IMR-90 (cell line): ENCODE measurements at regions not wholly inside any gene's neighbourhood (a gene's known extent, or its start where the extent isn't known, plus 50 kb on each side); places are given as distances from the start of the nearest gene placed in this dataset.

Source experiments
- ATAC-seq: fragments of 200-7000 bp; cut with Tn5 transposase; 2 replicates; pipeline ENCODE4 v1.9.1; 2020; ENCODE audit warnings: low read depth, mild to moderate bottlenecking, moderate library complexity
- BruUV-seq: library from RNA; stranded (reverse); fragments of 400-500 nt; replicated peaks from 2 replicates; lab custom pipeline; 2021; lab: Mats Ljungman, UMichigan
- CTCF ChIA-PET: fragments of 300-600 bp; formaldehyde crosslinking; extraction: SDS; loops from one replicate; lab custom pipeline; 2021; ENCODE audit warnings: antibody characterized with exemption; lab: Yijun Ruan, JAX
- POLR2A ChIA-PET: fragments of 300-600 bp; sonication (Branson Sonifier 250); formaldehyde crosslinking; loops from one replicate; lab custom pipeline; 2022; ENCODE audit warnings: antibody characterized with exemption; ENCODE audit not compliant: unreplicated experiment; lab: Charles Lee
- DNase-seq: peaks from one replicate; pipeline ENCODE4 v3.0.0; 2013
- H2AFZ ChIP-seq: replicated peaks from 2 replicates; pipeline ENCODE3; 2013; ENCODE audit warnings: low read length, mild to moderate bottlenecking; ENCODE audit not compliant: poor library complexity
- H2AK5ac ChIP-seq: 2 replicates; pipeline ENCODE4 v1.6.1; 2013; ENCODE audit warnings: low read depth, low read length, inconsistent platforms
- H2AK9ac ChIP-seq: replicated peaks from 2 replicates; pipeline ENCODE3; 2013; ENCODE audit warnings: mild to moderate bottlenecking, low read depth, low read length, moderate library complexity; ENCODE audit not compliant: poor library complexity
- H2BK120ac ChIP-seq: 2 replicates; pipeline ENCODE4 v1.6.1; 2013; ENCODE audit warnings: low read depth, low read length, inconsistent platforms
- H2BK15ac ChIP-seq: 3 replicates; pipeline ENCODE4 v1.6.1; 2013; ENCODE audit warnings: low read depth, low read length, inconsistent platforms
- H2BK20ac ChIP-seq: 2 replicates; pipeline ENCODE4 v1.6.1; 2013; ENCODE audit warnings: low read depth, mild to moderate bottlenecking, inconsistent platforms, low read length, moderate library complexity
- H2BK5ac ChIP-seq: 2 replicates; pipeline ENCODE4 v1.6.1; 2013; ENCODE audit warnings: mild to moderate bottlenecking, low read depth, low read length, inconsistent platforms; ENCODE audit not compliant: poor library complexity, severe bottlenecking
- H3K14ac ChIP-seq: replicated peaks from 2 replicates; pipeline ENCODE4 v1.6.1; 2013; ENCODE audit warnings: low read depth, low read length, inconsistent platforms
- H3K18ac ChIP-seq: 2 replicates; pipeline ENCODE4 v1.6.1; 2013; ENCODE audit warnings: low read depth, low read length, control low read depth
- H3K23ac ChIP-seq: 2 replicates; pipeline ENCODE4 v1.6.1; 2013; ENCODE audit warnings: low read depth, low read length, inconsistent platforms
- H3K27ac ChIP-seq: 2 replicates; pipeline ENCODE4 v1.5.1; 2013; ENCODE audit warnings: mild to moderate bottlenecking, control low read depth, low read length; ENCODE audit not compliant: insufficient read depth
- H3K27me3 ChIP-seq: 2 replicates; pipeline ENCODE4 v1.6.1; 2013; ENCODE audit warnings: low read length; ENCODE audit not compliant: control insufficient read depth, insufficient read depth
- H3K36me3 ChIP-seq: 2 replicates; pipeline ENCODE4 v1.6.1; 2013; ENCODE audit warnings: low read length, mixed read lengths; ENCODE audit not compliant: control insufficient read depth, insufficient read depth
- H3K4ac ChIP-seq: 2 replicates; pipeline ENCODE4 v1.6.1; 2013; ENCODE audit warnings: low read depth, low read length, inconsistent platforms
- H3K4me1 ChIP-seq: 2 replicates; pipeline ENCODE4 v1.6.1; 2013; ENCODE audit warnings: low read length, mixed read lengths; ENCODE audit not compliant: control insufficient read depth, insufficient read depth
- H3K4me2 ChIP-seq: 2 replicates; pipeline ENCODE4 v1.6.1; 2013; ENCODE audit warnings: low read depth, mild to moderate bottlenecking, control low read depth, low read length, moderate library complexity
- H3K4me3 ChIP-seq: 2 replicates; pipeline ENCODE4 v1.5.1; 2013; ENCODE audit warnings: low read depth, mild to moderate bottlenecking, control low read depth, low read length, moderate library complexity; ENCODE audit not compliant: insufficient read depth
- H3K56ac ChIP-seq: 2 replicates; pipeline ENCODE4 v1.6.1; 2013; ENCODE audit warnings: low read length, inconsistent platforms; ENCODE audit not compliant: insufficient read depth; ENCODE audit errors: extremely low read depth
- H3K79me1 ChIP-seq, 2 experiments: 2 replicates each; pipeline ENCODE4 v1.6.1; 2013; ENCODE audit warnings: low read length in 2 of 2, inconsistent platforms in 1 of 2, low read depth in 1 of 2
- H3K9ac ChIP-seq: 2 replicates; pipeline ENCODE4 v1.6.1; 2013; ENCODE audit warnings: low read depth, low read length, control low read depth
- H3K9me1 ChIP-seq: 2 replicates; pipeline ENCODE4 v1.6.1; 2013; ENCODE audit warnings: low read length, inconsistent platforms; ENCODE audit not compliant: insufficient read depth
- H3K9me3 ChIP-seq: 2 replicates; pipeline ENCODE4 v1.6.1; 2013; ENCODE audit warnings: low read length; ENCODE audit not compliant: control insufficient read depth, insufficient read depth
- H4K20me1 ChIP-seq: 2 replicates; pipeline ENCODE4 v1.6.1; 2013; ENCODE audit warnings: low read length, inconsistent platforms; ENCODE audit not compliant: insufficient read depth
- H4K5ac ChIP-seq: 2 replicates; pipeline ENCODE4 v1.6.1; 2013; ENCODE audit warnings: mild to moderate bottlenecking, low read depth, low read length, control low read depth
- H4K8ac ChIP-seq, 2 experiments: 2 replicates each; pipeline ENCODE4 v1.6.1; 2013; ENCODE audit warnings: low read depth in 2 of 2, low read length in 2 of 2, control low read depth in 1 of 2, inconsistent platforms in 1 of 2
- H4K91ac ChIP-seq: 2 replicates; pipeline ENCODE4 v1.6.1; 2013; ENCODE audit warnings: low read depth, low read length, inconsistent platforms; ENCODE audit not compliant: insufficient read depth
- SMC3 ChIP-seq: fragments of 150-350 bp; IDR thresholded peaks from 2 replicates; pipeline ENCODE4 v1.6.1; 2016; ENCODE audit warnings: low read depth, mild to moderate bottlenecking, antibody characterized with exemption, low read length, moderate library complexity
- WGBS, 2 experiments: methylation state at CpG; one replicate each; pipeline versions ENCODE4 v1.1.5 to v1.1.7; 2013; ENCODE audit warnings: missing lambda C conversion rate in 2 of 2; ENCODE audit not compliant: insufficient read length in 1 of 2; ENCODE audit errors: extremely low coverage in 2 of 2; 5-methylcytosine and 5-hydroxymethylcytosine counted together
- dilution Hi-C: fragments of 300-500 bp; cut with HindIII; formaldehyde crosslinking; loops from one replicate; pipeline ENCODE4 v1.14.3; 2018; ENCODE audit warnings: low sequenced_read_pairs; ENCODE audit not compliant: unreplicated experiment
- in situ Hi-C: fragments of 300-500 bp; cut with MboI; formaldehyde crosslinking; loops from 3 replicates; pipeline ENCODE4 v1.14.3; 2019; ENCODE audit warnings: low sequenced_read_pairs, inconsistent platforms, mixed read lengths
- intact Hi-C: fragments of 100-400 bp; cut with micrococcal nuclease; formaldehyde crosslinking; loops from 2 replicates; pipeline ENCODE4 v1.10.0; 2022

- Histone ChIP-seq H2AFZ (no peak overlapping the region), H3K27me3 (no peaks in the 10 kb centered on the region), H3K56ac (no peak overlapping the region), H3K9ac (no peak overlapping the region), H2AK5ac (no peak overlapping the region), H4K8ac (no peak overlapping the region), H3K14ac (no peak overlapping the region), H4K91ac (no peak overlapping the region), H3K27ac (no peak overlapping the region), H2BK120ac (no peak overlapping the region), H3K4me2 (no peak overlapping the region), H3K9me1 (no peaks in the 10 kb centered on the region), H4K20me1 (no peaks in the 10 kb centered on the region), H2BK5ac (no peak overlapping the region), H3K36me3 (no peaks in the 10 kb centered on the region), H3K4me1 (no peaks in the 10 kb centered on the region), H3K4me3 (no peak overlapping the region), H3K9me3 (peaks cover 15% of the 10 kb centered on the region), H3K18ac (no peak overlapping the region), H4K5ac (no peak overlapping the region), H3K79me1 (no peaks in the 10 kb centered on the region), H2BK15ac (no peak overlapping the region), H2AK9ac (no peak overlapping the region), H3K23ac (no peak overlapping the region), H3K4ac (no peak overlapping the region), H2BK20ac (no peak overlapping the region)
- ATAC-seq (no peak), DNase-seq (no peak)
- no CpG with 5 or more reads among the region's 4 CpGs for WGBS, 2 experiments
- no peak for TF ChIP-seq SMC3
- dilution Hi-C loops (no loop called here), intact Hi-C loops (no loop called here), in situ Hi-C loops (no loop called here)
- BruUV-seq, result no TSS peak
- ChIA-PET POLR2A (no interaction called here), CTCF (no interaction called here)
Observed at GRCh38 chr3:5666455-5666854, 478.9 kb downstream of the EDEM1 start.
